CD8-positive, alpha-beta memory T cell (primary cell): ENCODE measurements at regions not wholly inside any gene's neighbourhood (a gene's known extent, or its start where the extent isn't known, plus 50 kb on each side); places are given as distances from the start of the nearest gene placed in this dataset.

Experiments used
- CTCF ChIA-PET: fragments of 350-600 bp; sonication (Branson Sonifier 250); formaldehyde crosslinking; loops from one replicate; lab custom pipeline; 2021; ENCODE audit warnings: antibody characterized with exemption; lab: Charles Lee
- POLR2A ChIA-PET: fragments of 350-600 bp; sonication (Branson Sonifier 250); formaldehyde crosslinking; loops from one replicate; lab custom pipeline; 2021; ENCODE audit warnings: antibody characterized with exemption; lab: Charles Lee
- DNase-seq, 5 donors: peaks; one replicate each; pipeline versions ENCODE4 v3.0.0 to v3.0.0-alpha.2; 2020 to 2022; ENCODE audit warnings: mixed read lengths in 1 of 5
- H3K27ac ChIP-seq: one replicate; pipeline ENCODE4 v1.7.0; 2013; ENCODE audit warnings: low read depth, mild to moderate bottlenecking, low read length, moderate library complexity
- H3K27me3 ChIP-seq: 2 replicates; pipeline ENCODE4 v1.7.0; 2013; ENCODE audit warnings: low read length, mild to moderate bottlenecking; ENCODE audit not compliant: insufficient read depth, poor library complexity, severe bottlenecking
- H3K36me3 ChIP-seq: 2 replicates; pipeline ENCODE4 v1.7.0; 2013; ENCODE audit warnings: mild to moderate bottlenecking, low read length, moderate library complexity; ENCODE audit not compliant: insufficient read depth
- H3K4me1 ChIP-seq: 2 replicates; pipeline ENCODE4 v1.7.0; 2013; ENCODE audit warnings: mild to moderate bottlenecking, low read length, moderate library complexity; ENCODE audit not compliant: insufficient read depth
- H3K4me3 ChIP-seq: 2 replicates; pipeline ENCODE4 v1.7.0; 2013; ENCODE audit warnings: mild to moderate bottlenecking, low read length
- H3K9me3 ChIP-seq: 2 replicates; pipeline ENCODE4 v1.7.0; 2013; ENCODE audit warnings: mild to moderate bottlenecking, low read length
- H3K27ac Mint-ChIP-seq, 8 donors: one replicate each; pipeline ENCODE4 v1.8.0; 2020 to 2021; ENCODE audit warnings: mixed read lengths in 8 of 8, mild to moderate bottlenecking in 6 of 8, inconsistent platforms in 3 of 8, moderate library complexity in 3 of 8
- H3K27me3 Mint-ChIP-seq, 2 donors: one replicate each; pipeline ENCODE4 v1.8.0; 2020 to 2021; ENCODE audit warnings: mixed read lengths in 2 of 2, mild to moderate bottlenecking in 1 of 2, moderate library complexity in 1 of 2
- H3K36me3 Mint-ChIP-seq, 3 donors: one replicate each; pipeline ENCODE4 v1.8.0; 2020 to 2021; ENCODE audit warnings: mixed read lengths in 3 of 3, inconsistent platforms in 1 of 3, mild to moderate bottlenecking in 1 of 3
- H3K4me1 Mint-ChIP-seq, 3 donors: one replicate each; pipeline ENCODE4 v1.8.0; 2020 to 2021; ENCODE audit warnings: mixed read lengths in 3 of 3, inconsistent platforms in 1 of 3, mild to moderate bottlenecking in 1 of 3
- H3K4me3 Mint-ChIP-seq, 7 donors: one replicate each; pipeline ENCODE4 v1.8.0; 2020 to 2021; ENCODE audit warnings: mixed read lengths in 7 of 7, mild to moderate bottlenecking in 6 of 7, moderate library complexity in 4 of 7, inconsistent platforms in 2 of 7
- H3K9me3 Mint-ChIP-seq, 5 donors: one replicate each; pipeline ENCODE4 v1.8.0; 2020 to 2022; ENCODE audit warnings: mixed read lengths in 5 of 5, mild to moderate bottlenecking in 3 of 5, moderate library complexity in 2 of 5, inconsistent platforms in 1 of 5

DNA sequence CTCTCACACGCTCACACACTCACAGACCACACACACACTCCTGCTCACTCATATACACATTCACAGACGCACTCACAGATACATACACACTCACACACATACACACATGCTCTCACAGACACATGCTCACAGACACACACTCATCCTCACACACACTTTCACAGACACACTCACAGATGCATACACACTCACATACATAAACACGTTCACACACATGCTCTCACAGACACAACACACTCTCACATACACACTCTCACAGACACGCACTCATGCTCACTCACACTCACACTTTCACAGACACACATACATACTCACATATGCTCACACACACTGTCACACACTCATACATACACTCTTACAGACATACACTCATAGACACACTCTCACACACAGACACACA lies 82.2 kb downstream of the IRX2 start:
- no peak overlapping the region for H3K4me3 Mint-ChIP-seq
- Histone ChIP-seq H3K27me3 (no peaks in the 10 kb centered on the region), H3K36me3 (no peaks in the 10 kb centered on the region), H3K4me3 (no peak overlapping the region), H3K27ac (no peak overlapping the region), H3K9me3 (no peaks in the 10 kb centered on the region), H3K4me1 (no peaks in the 10 kb centered on the region)
- ChIA-PET CTCF (no interaction called here), POLR2A (no interaction called here)
- no peak for DNase-seq
- no peak overlapping the region for H3K27ac Mint-ChIP-seq
- H3K9me3 Mint-ChIP-seq = peaks cover 0 to 4% (median 2%) of the 10 kb centered on the region in 5 donors
- peaks cover 0 to 2% of the 10 kb centered on the region in 2 donors for H3K27me3 Mint-ChIP-seq
- no peaks in the 10 kb centered on the region for H3K4me1 Mint-ChIP-seq
- H3K36me3 Mint-ChIP-seq = no peaks in the 10 kb centered on the region

DNA sequence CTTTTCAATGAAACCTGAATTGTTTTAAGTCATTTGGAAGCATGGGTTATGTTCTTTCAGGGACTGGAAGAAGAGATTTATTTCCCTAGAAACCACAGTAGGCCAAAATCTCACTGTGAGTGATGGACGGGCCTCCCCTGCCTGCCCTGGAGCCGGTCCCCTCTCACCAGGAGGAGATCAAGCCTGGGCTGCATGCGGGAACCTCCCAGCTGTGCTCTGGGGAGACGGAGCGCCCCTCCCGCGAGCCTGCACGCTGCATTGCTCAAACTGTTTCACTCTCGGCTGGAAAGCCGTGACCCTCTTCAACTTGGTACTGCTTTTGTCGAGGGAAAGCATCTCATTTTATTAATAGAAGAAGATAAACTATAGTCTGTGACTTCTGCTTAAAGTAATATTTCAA lies 85.4 kb downstream of the IRX2 start:
- POLR2A ChIA-PET = no interaction called here
- Histone ChIP-seq H3K27ac (no peak overlapping the region), H3K4me3 (no peak overlapping the region), H3K9me3 (no peaks in the 10 kb centered on the region), H3K27me3 (no peaks in the 10 kb centered on the region), H3K36me3 (no peaks in the 10 kb centered on the region), H3K4me1 (no peaks in the 10 kb centered on the region)
- CTCF ChIA-PET = no interaction called here
- Mint-ChIP-seq H3K4me1 (no peaks in the 10 kb centered on the region), H3K27ac (no peak overlapping the region), H3K4me3 (no peak overlapping the region), H3K27me3 (no peaks in the 10 kb centered on the region), H3K9me3 (peaks cover 0 to 4% (median 3%) of the 10 kb centered on the region in 5 donors), H3K36me3 (no peaks in the 10 kb centered on the region)
- no peak for DNase-seq

DNA sequence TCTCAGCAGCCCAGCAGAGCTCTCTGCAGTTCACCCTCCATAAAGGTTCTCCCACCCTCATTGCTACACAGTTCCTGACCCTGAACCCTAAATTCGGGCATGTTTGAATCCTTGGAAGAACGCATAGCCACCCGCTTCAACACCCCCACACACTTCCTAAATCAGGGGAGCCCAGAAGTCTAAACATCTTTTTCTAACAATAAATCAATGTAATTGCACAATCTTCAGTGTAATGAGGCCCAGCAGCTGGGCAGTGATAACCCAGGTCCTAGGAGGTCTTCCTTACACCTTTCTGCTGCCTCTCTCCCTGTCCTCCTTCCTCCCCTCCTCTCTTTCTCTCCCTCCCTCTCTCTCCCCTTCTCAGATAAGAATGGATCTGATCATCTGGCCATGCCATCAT lies 88.0 kb downstream of the IRX2 start:
- Mint-ChIP-seq H3K36me3 (no peaks in the 10 kb centered on the region), H3K27ac (no peak overlapping the region), H3K27me3 (no peaks in the 10 kb centered on the region), H3K4me3 (no peak overlapping the region), H3K9me3 (peaks cover 1 to 8% (median 4%) of the 10 kb centered on the region in 5 donors), H3K4me1 (no peaks in the 10 kb centered on the region)
- no peaks in the 10 kb centered on the region for H3K9me3 ChIP-seq
- no peak overlapping the region for H3K4me3 ChIP-seq
- no peaks in the 10 kb centered on the region for H3K4me1 ChIP-seq
- POLR2A ChIA-PET = no interaction called here
- H3K27ac ChIP-seq = no peak overlapping the region
- H3K36me3 ChIP-seq = no peaks in the 10 kb centered on the region
- no peaks in the 10 kb centered on the region for H3K27me3 ChIP-seq
- CTCF ChIA-PET = no interaction called here
- DNase-seq = no peak

DNA sequence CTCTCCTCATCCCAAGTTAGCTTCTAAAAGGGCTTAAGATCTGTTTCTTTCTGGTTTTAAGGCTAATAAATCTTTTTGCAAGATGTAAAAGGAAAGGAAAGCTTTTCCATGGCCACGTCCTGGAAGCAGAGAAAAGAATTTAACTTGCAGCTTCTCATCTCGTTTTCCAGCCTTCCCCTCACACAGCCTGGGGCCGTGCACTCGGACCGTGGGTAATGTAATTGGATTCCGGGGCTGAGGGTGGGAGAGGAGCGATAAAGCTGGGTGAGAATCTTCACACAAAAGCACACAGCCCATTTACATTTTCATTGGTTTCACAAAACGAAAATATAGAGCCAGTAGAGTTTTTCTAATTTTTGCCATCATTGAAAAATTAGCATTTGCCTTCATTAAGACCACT lies 91.2 kb downstream of the IRX2 start:
- no peak for DNase-seq
- Histone ChIP-seq H3K9me3 (no peaks in the 10 kb centered on the region), H3K27me3 (no peaks in the 10 kb centered on the region), H3K4me1 (no peaks in the 10 kb centered on the region), H3K4me3 (no peak overlapping the region), H3K36me3 (no peaks in the 10 kb centered on the region), H3K27ac (no peak overlapping the region)
- Mint-ChIP-seq H3K27ac (no peak overlapping the region), H3K36me3 (no peaks in the 10 kb centered on the region), H3K27me3 (no peaks in the 10 kb centered on the region), H3K4me1 (no peaks in the 10 kb centered on the region), H3K4me3 (no peak overlapping the region), H3K9me3 (peaks cover 1 to 5% (median 4%) of the 10 kb centered on the region in 5 donors)
- CTCF ChIA-PET = no interaction called here
- POLR2A ChIA-PET = no interaction called here

DNA sequence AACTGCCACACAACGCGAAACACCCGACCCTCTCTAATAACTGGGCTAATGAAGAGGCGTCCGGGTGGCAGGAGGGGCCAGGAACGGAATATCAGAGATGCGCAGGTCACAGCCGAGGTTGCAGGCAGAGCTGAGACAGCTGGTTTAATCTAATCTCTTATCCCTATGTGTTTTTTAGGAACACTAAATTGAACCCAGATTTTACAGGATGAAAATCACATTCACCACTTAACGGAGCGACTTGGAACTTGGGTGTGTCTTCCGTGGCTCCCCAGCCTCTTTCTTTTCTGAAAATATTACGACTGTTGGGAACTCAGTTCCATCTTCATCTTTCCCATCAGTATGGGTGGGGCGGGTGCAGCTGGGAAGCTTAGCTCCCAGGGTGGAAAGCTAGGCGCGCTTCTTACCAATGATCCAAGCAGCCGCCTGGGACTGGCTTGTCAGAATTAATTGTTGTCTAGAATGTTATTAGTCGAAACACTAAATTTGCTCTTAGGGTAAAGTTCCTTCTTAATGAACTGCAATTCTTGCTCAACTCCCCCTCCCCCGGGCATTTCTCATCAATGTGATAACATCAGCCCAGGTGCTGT lies 92.5 kb downstream of the IRX2 start:
- no peak for DNase-seq
- H3K36me3 Mint-ChIP-seq = no peaks in the 10 kb centered on the region
- no peak overlapping the region for H3K27ac Mint-ChIP-seq
- Histone ChIP-seq H3K27me3 (no peaks in the 10 kb centered on the region), H3K27ac (no peak overlapping the region), H3K4me1 (no peaks in the 10 kb centered on the region), H3K4me3 (no peak overlapping the region), H3K36me3 (no peaks in the 10 kb centered on the region), H3K9me3 (no peaks in the 10 kb centered on the region)
- POLR2A ChIA-PET = no interaction called here
- no peaks in the 10 kb centered on the region for H3K4me1 Mint-ChIP-seq
- CTCF ChIA-PET = no interaction called here
- no peak overlapping the region for H3K4me3 Mint-ChIP-seq
- peaks cover 2 to 5% (median 4%) of the 10 kb centered on the region in 5 donors for H3K9me3 Mint-ChIP-seq
- peaks cover 0 to 2% of the 10 kb centered on the region in 2 donors for H3K27me3 Mint-ChIP-seq

DNA sequence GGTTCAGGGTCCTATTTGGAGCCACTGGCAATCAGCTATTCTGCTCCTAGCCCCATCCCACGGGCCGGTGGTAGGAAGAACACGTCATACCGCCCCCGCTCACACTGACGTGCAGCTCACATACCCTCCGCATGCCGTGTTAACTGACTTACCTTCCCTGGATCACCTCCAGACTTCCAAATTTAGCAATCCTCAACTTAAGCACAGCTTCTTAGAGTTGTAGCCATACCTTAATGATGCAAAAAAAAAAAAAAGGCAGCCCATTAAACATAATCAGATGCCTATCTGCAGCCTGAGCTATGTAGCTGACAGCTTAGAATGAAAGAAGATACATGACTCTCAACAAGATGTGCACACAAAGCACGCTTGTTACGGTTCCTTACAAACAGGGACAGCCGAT lies 93.0 kb downstream of the IRX2 start:
- Histone ChIP-seq H3K36me3 (no peaks in the 10 kb centered on the region), H3K27me3 (no peaks in the 10 kb centered on the region), H3K4me3 (no peak overlapping the region), H3K27ac (no peak overlapping the region), H3K4me1 (no peaks in the 10 kb centered on the region), H3K9me3 (no peaks in the 10 kb centered on the region)
- POLR2A ChIA-PET = no interaction called here
- DNase-seq = no peak
- CTCF ChIA-PET = no interaction called here
- Mint-ChIP-seq H3K27me3 (peaks cover 0 to 2% of the 10 kb centered on the region in 2 donors), H3K9me3 (peaks cover 2 to 5% (median 4%) of the 10 kb centered on the region in 5 donors), H3K4me3 (no peak overlapping the region), H3K4me1 (no peaks in the 10 kb centered on the region), H3K36me3 (no peaks in the 10 kb centered on the region), H3K27ac (no peak overlapping the region)

DNA sequence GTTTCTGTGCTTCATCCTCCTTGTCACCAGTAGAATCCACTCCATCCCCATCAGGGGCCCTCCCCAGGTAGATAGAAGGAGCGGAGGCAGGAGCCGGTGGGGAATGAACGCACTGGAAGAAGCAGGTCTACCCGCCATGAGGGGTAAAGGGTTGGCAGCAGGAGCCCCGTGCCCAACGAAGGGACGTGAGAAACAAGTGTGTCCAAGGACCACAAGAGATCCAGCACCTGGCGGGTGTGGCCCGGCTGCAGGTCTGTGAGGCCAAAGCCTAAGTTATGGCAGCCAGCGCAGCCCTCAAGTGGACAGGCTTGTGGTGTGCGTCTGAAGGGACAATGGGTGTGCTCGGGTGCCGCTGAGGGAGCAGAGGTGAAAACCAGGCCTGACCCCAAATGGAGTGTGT lies 94.3 kb downstream of the IRX2 start:
- POLR2A ChIA-PET = no interaction called here

DNA sequence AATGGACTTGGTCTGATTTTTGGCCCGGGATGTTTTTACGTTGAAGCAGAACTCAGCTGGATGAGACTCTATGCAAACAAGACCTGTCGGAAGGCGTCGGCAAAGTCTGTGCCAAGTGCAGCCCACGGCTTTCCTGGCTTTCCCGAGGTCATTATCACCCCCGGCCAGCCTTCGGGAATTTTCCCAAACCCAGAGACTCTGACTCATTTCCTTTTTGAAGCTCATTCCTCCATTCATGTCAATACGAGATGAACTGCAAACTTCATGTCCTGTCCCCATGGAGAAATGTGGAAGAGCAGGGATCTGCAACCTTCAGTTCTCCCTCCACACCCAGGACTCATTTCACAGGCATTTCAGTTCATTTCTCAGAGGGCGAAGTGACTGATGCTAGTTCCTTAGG lies 95.3 kb downstream of the IRX2 start:
- Mint-ChIP-seq H3K36me3 (no peaks in the 10 kb centered on the region), H3K9me3 (peaks cover 2 to 5% (median 4%) of the 10 kb centered on the region in 5 donors), H3K27ac (no peak overlapping the region), H3K4me3 (no peak overlapping the region), H3K27me3 (peaks cover 0 to 6% of the 10 kb centered on the region in 2 donors), H3K4me1 (no peaks in the 10 kb centered on the region)
- no peaks in the 10 kb centered on the region for H3K9me3 ChIP-seq
- H3K27me3 ChIP-seq = no peaks in the 10 kb centered on the region
- ChIA-PET POLR2A (no interaction called here), CTCF (no interaction called here)
- no peak overlapping the region for H3K27ac ChIP-seq
- no peak overlapping the region for H3K4me3 ChIP-seq
- H3K36me3 ChIP-seq = no peaks in the 10 kb centered on the region
- DNase-seq = no peak
- no peaks in the 10 kb centered on the region for H3K4me1 ChIP-seq

More for the DNA sequence above, 94.3 kb downstream of the IRX2 start:
- H3K36me3 ChIP-seq = no peaks in the 10 kb centered on the region
- Mint-ChIP-seq H3K36me3 (no peaks in the 10 kb centered on the region), H3K27me3 (peaks cover 0 to 6% of the 10 kb centered on the region in 2 donors), H3K4me1 (no peaks in the 10 kb centered on the region), H3K4me3 (no peak overlapping the region), H3K27ac (no peak overlapping the region), H3K9me3 (peaks cover under 1 to 5% (median 4%) of the 10 kb centered on the region in 5 donors)
- DNase-seq = no peak
- no peaks in the 10 kb centered on the region for H3K4me1 ChIP-seq
- no peaks in the 10 kb centered on the region for H3K9me3 ChIP-seq
- H3K27me3 ChIP-seq = no peaks in the 10 kb centered on the region
- H3K27ac ChIP-seq = no peak overlapping the region
- CTCF ChIA-PET = no interaction called here
- no peak overlapping the region for H3K4me3 ChIP-seq
